GM10266 (cell line): ENCODE measurements at regions not wholly inside any gene's neighbourhood (a gene's known extent, or its start where the extent isn't known, plus 50 kb on each side); places are given as distances from the start of the nearest gene placed in this dataset.

ENCODE experiments used
- DNase-seq: peaks from one replicate; pipeline ENCODE4 v3.0.0; 2012; ENCODE audit errors: extremely low spot score
- TF ChIP-seq, protein P1 (sequence below): IDR thresholded peaks from 2 replicates; pipeline ENCODE4 v1.5.1; 2012; ENCODE audit warnings: mild to moderate bottlenecking, low read depth; ENCODE audit not compliant: control insufficient read depth, insufficient read depth; ENCODE audit errors: missing control alignments

DNA sequence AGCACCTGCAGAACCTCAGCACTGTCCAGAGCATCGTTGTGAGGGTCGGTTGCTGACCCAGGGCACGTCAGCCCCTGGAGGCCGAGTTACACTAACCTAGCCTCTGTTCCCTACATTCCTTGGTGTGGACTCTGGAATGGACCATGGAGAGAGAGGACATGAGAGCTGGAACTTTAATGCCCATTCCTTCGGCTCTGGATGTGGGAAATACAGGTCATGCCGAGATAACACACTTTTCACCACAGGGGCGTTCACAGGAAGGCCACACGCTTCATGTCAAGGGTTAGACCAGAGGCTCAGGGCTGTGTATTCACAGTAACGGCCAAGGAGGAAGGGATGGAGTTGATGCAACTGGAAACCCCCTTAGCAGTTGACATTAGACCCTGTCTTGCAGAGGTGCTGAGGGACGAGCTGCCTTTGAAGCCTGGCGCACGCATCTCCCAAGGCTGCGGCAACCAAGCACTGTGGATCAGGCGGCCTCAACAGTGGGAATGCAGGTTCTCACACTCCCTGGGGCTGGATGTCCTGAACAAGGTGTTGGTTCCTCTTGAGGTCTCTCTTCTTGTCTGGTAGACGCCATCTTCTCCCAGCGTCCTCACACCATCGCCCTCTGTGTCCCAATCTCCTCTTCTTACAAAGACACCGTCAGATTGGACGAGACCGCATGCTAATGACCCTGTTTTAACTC, 245.2 kb downstream of the KLF6 start:
- TF ChIP-seq, protein P1, sequence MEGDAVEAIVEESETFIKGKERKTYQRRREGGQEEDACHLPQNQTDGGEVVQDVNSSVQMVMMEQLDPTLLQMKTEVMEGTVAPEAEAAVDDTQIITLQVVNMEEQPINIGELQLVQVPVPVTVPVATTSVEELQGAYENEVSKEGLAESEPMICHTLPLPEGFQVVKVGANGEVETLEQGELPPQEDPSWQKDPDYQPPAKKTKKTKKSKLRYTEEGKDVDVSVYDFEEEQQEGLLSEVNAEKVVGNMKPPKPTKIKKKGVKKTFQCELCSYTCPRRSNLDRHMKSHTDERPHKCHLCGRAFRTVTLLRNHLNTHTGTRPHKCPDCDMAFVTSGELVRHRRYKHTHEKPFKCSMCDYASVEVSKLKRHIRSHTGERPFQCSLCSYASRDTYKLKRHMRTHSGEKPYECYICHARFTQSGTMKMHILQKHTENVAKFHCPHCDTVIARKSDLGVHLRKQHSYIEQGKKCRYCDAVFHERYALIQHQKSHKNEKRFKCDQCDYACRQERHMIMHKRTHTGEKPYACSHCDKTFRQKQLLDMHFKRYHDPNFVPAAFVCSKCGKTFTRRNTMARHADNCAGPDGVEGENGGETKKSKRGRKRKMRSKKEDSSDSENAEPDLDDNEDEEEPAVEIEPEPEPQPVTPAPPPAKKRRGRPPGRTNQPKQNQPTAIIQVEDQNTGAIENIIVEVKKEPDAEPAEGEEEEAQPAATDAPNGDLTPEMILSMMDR: no peak
- DNase-seq: no peak

GRCh38 chr10:3538656-3539531, 246.1 kb downstream of the KLF6 start:
- DNase-seq: no peak

DNA sequence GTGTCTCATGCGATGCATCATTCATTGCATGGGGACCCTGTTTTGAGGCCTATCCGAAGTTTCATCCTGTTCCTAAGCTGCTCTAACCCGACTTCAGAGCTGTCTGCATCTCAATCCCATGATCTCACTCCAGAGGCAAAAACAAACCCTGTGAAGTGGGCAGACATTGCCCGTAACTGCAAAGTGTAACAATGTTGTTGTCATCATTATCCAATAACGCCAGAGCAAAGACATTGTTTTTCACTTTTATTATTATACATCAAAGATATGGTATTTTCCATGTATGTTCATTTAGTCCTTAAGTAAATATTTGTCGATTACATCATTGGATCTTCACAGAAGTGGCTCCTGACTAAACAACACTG, 246.7 kb downstream of the KLF6 start:
- TF ChIP-seq, protein P1: no peak
- no peak for DNase-seq

More at GRCh38 chr10:3538656-3539531, 246.1 kb downstream of the KLF6 start:
- TF ChIP-seq, protein P1: no peak

- TF ChIP-seq, protein P1: no peak
Measured at GRCh38 chr10:3537518-3537917, 247.5 kb downstream of the KLF6 start.

DNA sequence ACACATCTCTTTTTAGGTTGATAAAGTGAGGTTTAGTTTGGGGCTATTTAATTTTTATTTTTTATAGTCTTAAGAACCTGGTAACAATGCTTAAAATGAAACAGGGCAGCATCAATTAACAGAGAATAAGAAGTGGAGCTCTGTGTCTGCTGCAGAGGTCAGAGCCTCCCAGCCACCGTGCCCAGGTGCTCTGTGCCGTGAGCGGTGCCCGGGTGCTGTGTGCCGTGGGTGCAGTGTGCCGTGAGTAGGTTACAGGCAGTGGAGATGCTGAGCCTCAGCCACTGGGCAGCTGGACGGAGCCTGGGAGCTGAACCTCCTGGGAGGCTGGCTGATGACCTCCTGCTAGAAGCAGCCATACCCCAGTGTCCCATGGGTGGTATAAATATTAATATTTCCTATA, 250.0 kb downstream of the KLF6 start:
- TF ChIP-seq, protein P1: no peak
- DNase-seq: no peak

More at GRCh38 chr10:3537518-3537917, 247.5 kb downstream of the KLF6 start:
- no peak for DNase-seq

GRCh38 chr10:3534433-3534832, 250.6 kb downstream of the KLF6 start:
- DNase-seq: no peak
- TF ChIP-seq, protein P1: no peak

- TF ChIP-seq, protein P1: no peak
- DNase-seq: no peak
Measured at GRCh38 chr10:3533296-3533695, 251.7 kb downstream of the KLF6 start.
